ENCODE measurements at regions not wholly inside any gene's neighbourhood (a gene's known extent, or its start where the extent isn't known, plus 50 kb on each side); places are given as distances from the start of the nearest gene placed in this dataset.

DNA sequence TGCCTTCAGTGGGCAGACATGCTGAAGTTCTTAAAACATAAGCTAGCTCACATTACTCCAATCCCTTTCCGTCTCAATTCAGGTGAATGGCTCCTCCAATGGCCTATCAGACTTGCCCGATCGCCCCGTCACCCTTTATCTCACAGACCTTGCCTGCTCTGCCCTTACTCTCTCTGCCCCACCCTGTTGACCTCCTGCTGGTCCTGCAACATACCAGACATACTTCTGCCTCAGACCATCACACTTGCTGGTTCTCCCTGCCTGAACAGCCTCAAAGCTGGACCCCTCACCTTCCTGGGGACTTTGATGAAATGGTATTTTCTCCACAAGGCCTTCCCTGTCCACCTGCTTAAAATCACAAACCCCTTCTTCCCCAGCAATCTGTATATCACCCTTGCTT lies 340.1 kb upstream of the NR3C2 start (continued):
- TF ChIP-seq, protein P1, sequence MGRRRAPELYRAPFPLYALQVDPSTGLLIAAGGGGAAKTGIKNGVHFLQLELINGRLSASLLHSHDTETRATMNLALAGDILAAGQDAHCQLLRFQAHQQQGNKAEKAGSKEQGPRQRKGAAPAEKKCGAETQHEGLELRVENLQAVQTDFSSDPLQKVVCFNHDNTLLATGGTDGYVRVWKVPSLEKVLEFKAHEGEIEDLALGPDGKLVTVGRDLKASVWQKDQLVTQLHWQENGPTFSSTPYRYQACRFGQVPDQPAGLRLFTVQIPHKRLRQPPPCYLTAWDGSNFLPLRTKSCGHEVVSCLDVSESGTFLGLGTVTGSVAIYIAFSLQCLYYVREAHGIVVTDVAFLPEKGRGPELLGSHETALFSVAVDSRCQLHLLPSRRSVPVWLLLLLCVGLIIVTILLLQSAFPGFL (CRISPR knock-in tag; IDR thresholded peaks at IDR 0.05) = no peak
- TF ChIP-seq MYNN (CRISPR knock-in tag; IDR thresholded peaks at IDR 0.05; ENCODE audit: low read depth) = no peak

DNA sequence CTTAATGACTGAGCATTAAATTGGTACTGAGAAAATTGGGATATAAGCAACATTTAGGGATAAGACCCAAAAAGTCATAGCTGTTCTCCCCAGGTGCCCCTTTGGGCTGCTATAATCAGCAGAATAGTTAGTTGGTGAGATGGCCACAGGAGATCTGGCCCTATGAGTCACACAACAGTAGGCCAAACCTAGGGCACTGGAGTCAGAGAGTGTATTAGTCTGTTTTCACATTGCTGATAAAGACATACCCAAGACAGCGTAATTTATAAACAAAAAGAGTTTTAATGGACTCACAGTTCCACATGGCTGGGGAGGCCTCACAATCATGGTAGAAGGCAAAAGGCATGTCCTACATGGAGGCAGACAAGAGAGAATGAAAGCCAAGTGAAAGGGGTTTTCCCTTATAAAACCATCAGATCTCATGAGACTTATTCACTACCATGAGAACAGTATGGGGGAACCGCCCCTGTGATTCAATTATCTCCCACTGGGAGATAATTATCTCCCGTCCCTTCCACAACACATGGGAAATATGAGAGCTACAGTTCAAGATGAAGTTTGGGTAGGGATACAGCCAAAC lies 338.3 kb upstream of the NR3C2 start:
- TF ChIP-seq PITX1 (CRISPR knock-in tag; IDR thresholded peaks at IDR 0.05) (no peak), SIX1 (CRISPR knock-in tag; IDR thresholded peaks at IDR 0.05; ENCODE audit: borderline replicate concordance) (no peak), ZFP36L1 (CRISPR knock-in tag; IDR thresholded peaks at IDR 0.05) (no peak), MYNN (CRISPR knock-in tag; IDR thresholded peaks at IDR 0.05; ENCODE audit: low read depth) (no peak), RFX1 (IDR thresholded peaks at IDR 0.05) (no peak), ZNF780A (CRISPR knock-in tag; IDR thresholded peaks at IDR 0.05) (no peak)
- TF ChIP-seq, protein P2, sequence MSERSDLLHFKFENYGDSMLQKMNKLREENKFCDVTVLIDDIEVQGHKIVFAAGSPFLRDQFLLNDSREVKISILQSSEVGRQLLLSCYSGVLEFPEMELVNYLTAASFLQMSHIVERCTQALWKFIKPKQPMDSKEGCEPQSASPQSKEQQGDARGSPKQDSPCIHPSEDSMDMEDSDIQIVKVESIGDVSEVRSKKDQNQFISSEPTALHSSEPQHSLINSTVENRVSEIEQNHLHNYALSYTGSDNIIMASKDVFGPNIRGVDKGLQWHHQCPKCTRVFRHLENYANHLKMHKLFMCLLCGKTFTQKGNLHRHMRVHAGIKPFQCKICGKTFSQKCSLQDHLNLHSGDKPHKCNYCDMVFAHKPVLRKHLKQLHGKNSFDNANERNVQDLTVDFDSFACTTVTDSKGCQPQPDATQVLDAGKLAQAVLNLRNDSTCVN (CRISPR knock-in tag; IDR thresholded peaks at IDR 0.05; ENCODE audit: borderline replicate concordance) = no peak
- TF ChIP-seq, protein P3, sequence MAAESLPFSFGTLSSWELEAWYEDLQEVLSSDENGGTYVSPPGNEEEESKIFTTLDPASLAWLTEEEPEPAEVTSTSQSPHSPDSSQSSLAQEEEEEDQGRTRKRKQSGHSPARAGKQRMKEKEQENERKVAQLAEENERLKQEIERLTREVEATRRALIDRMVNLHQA (CRISPR knock-in tag; IDR thresholded peaks at IDR 0.05) = no peak
- FAIRE-seq (no peak), ATAC-seq (no peak), DNase-seq (ENCODE audit: low spot score) (no peak)
- Histone ChIP-seq H3K4me2 (ENCODE audit: low read depth, low read length) (no peak overlapping the region), H2AFZ (ENCODE audit: low read length) (no peak overlapping the region), H3K79me2 (ENCODE audit: insufficient read depth, low read length) (no peaks in the 10 kb centered on the region), H3K9ac (ENCODE audit: insufficient read depth, low read depth, low read length) (no peak overlapping the region), H3K4me1 (ENCODE audit: insufficient read depth, low read length) (no peaks in the 10 kb centered on the region), H3K9me3 (ENCODE audit: low read length) (peaks cover 16% of the 10 kb centered on the region), H4K20me1 (ENCODE audit: insufficient read depth, low read length) (no peaks in the 10 kb centered on the region), H3K4me3 (replicated peaks in 1 of 3; ENCODE audit: insufficient read depth in 1 of 3, low read depth in 2 of 3, low read length in 3 of 3) (no peak overlapping the region), H3K27ac (ENCODE audit: extremely low read length, insufficient read depth, low read length) (no peak overlapping the region), H3K27me3 (ENCODE audit: control insufficient read depth in 1 of 2, insufficient read depth in 2 of 2, low read length in 2 of 2) (no peaks in the 10 kb centered on the region), H3K36me3 (replicated peaks in 1 of 2; ENCODE audit: control insufficient read depth in 1 of 2, insufficient read depth in 2 of 2, low read length in 2 of 2) (no peaks in the 10 kb centered on the region)
- 26% methylated on average over 3 of the region's 3 CpGs for WGBS (ENCODE audit: low lambda C conversion rate)
- BruUV-seq (replicated peaks) = no TSS peak
- ChIA-PET CTCF (ENCODE audit: low intra/inter-chr PET ratio, low total read pairs) (no interaction called here), POLR2A (no interaction called here)
- intact Hi-C loops (cut with micrococcal nuclease; ENCODE audit: unreplicated experiment) = no loop called here
- in situ Hi-C loops (cut with HindIII; ENCODE audit: extremely low pct_ligation_motif_present, low pct_unique_long_range_greater_than_20kb) = no loop called here

All from HepG2 (cell line).